HUES6 (cell line): ENCODE measurements at regions not wholly inside any gene's neighbourhood (a gene's known extent, or its start where the extent isn't known, plus 50 kb on each side); places are given as distances from the start of the nearest gene placed in this dataset.

Experiments
- H3K27ac ChIP-seq: 2 replicates; pipeline ENCODE4 v1.7.0; 2013; ENCODE audit warnings: low read depth, mild to moderate bottlenecking, low read length, inconsistent platforms
- H3K27me3 ChIP-seq: 2 replicates; pipeline ENCODE4 v1.6.1; 2013; ENCODE audit warnings: low read length; ENCODE audit not compliant: control insufficient read depth, insufficient read depth
- H3K36me3 ChIP-seq: 2 replicates; pipeline ENCODE4 v1.6.1; 2013; ENCODE audit warnings: low read length; ENCODE audit not compliant: control insufficient read depth, insufficient read depth
- H3K4me1 ChIP-seq: 2 replicates; pipeline ENCODE4 v1.6.1; 2013; ENCODE audit warnings: low read length; ENCODE audit not compliant: control insufficient read depth, insufficient read depth
- H3K4me3 ChIP-seq: 2 replicates; pipeline ENCODE4 v1.5.1; 2013; ENCODE audit warnings: low read depth, low read length
- H3K9ac ChIP-seq: one replicate; pipeline ENCODE4 v1.6.1; 2013; ENCODE audit warnings: mild to moderate bottlenecking, low read length
- H3K9me3 ChIP-seq: 2 replicates; pipeline ENCODE4 v1.6.1; 2013; ENCODE audit warnings: low read depth, low read length; ENCODE audit not compliant: control insufficient read depth, insufficient read depth

DNA sequence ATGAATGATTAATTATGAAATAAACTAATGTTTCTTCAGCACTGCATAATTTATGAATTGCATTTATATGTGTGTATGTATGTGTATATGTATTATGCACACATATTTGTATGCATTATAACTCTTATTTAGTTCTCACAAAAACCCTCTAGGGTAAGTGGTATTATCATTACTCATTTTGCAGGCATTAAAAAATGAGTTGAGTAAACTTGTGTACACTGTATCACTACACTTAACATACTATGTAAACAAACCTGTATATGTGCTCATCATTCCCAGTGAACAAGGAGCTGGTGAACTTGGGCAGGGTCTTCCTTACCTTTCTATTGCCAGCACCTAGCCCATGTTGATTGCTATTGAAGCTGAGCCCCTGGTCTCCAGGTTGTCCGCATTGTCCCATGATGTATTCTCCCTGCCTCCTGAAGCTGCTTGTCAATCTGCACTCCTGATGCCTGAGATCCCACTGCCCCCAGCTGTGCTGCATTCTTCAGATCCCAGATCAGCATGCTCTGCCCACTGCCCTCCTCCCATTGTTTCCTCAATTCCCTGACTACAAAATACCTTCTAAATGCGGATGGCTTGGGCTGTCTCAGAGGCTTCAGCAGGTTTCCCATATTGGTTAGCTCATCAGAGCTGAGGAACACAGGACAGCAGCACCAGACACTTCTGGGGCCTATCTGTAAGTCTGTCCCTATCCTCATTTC, 267.9 kb upstream of the SESN3 start:
- no peaks in the 10 kb centered on the region for H3K9me3 ChIP-seq

DNA sequence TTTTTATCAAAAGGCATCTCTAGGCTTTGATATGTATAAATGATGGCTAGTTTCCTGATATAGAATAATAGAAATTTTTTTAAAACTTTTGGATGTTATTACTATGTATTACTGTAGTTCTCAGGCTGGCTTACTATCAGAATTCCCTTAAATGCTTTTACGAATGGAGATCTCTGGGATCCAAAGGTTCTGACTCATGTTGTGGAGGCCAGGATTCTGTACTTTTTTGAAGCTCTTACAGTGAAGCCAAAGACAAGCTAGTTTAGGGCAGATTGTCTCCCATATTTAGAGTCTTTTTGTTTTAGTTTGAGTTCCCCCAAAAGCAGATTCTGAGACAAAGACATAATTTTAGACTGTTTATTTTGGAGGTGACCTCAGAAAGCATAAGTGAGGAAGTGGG, 265.9 kb upstream of the SESN3 start:
- Histone ChIP-seq H3K4me1 (peaks cover 20% of the 10 kb centered on the region), H3K9me3 (0 out of 2 replicates have a peak, but pooled peaks cover under 1% of the 10 kb centered on the region), H3K4me3 (no peak overlapping the region), H3K27ac (no peak overlapping the region), H3K9ac (no peak overlapping the region), H3K27me3 (no peaks in the 10 kb centered on the region), H3K36me3 (no peaks in the 10 kb centered on the region)

More for the DNA sequence above, 267.9 kb upstream of the SESN3 start:
- Histone ChIP-seq H3K4me3 (no peak overlapping the region), H3K27me3 (no peaks in the 10 kb centered on the region), H3K4me1 (peaks cover 20% of the 10 kb centered on the region), H3K27ac (no peak overlapping the region), H3K36me3 (no peaks in the 10 kb centered on the region), H3K9ac (no peak overlapping the region)

DNA sequence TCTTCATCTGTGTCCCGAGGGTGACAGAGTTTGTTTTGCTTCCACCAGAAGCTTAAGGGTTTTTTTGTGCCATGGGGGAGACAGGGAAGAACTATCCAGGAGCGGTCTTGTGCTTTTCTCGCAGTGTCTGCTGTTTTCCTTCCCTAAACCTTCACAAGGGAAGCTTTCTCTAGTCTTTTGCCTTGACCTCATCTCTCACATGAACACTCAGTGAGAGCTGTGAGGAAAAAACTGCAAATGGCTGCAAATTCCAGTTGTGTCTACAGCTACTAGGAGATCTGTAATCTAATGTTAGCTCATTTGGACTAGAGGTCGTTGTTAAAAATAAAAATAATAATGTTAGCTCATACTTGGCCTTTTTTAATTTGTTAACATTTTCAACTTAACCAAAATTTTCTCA, 264.7 kb upstream of the SESN3 start:
- Histone ChIP-seq H3K27me3 (no peaks in the 10 kb centered on the region), H3K4me1 (peaks cover 20% of the 10 kb centered on the region), H3K4me3 (no peak overlapping the region), H3K27ac (no peak overlapping the region), H3K9ac (no peak overlapping the region), H3K36me3 (no peaks in the 10 kb centered on the region), H3K9me3 (0 out of 2 replicates have a peak, but pooled peaks cover 2% of the 10 kb centered on the region)

DNA sequence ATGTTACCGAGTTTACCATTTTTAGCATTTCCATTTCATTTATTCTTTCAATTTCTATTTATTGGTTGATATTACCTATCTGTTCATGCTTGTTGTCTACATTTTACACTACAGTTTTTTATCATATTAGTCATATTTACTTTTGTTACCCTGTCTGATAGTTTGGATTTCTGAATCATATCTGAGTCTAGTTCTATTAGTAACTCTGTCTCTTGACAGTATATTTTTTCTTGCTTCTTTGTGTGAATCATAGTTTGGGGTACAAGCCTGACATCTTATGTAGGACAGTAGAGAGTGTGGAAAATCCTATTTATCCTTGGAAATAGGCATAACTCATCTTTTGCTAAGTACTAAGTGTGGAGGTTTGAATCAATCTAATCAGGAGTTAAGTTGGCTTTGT, 263.9 kb upstream of the SESN3 start:
- Histone ChIP-seq H3K27me3 (no peaks in the 10 kb centered on the region), H3K4me3 (no peak overlapping the region), H3K9me3 (0 out of 2 replicates have a peak, but pooled peaks cover 7% of the 10 kb centered on the region), H3K9ac (no peak overlapping the region), H3K27ac (no peak overlapping the region), H3K36me3 (no peaks in the 10 kb centered on the region), H3K4me1 (peaks cover 17% of the 10 kb centered on the region)

DNA sequence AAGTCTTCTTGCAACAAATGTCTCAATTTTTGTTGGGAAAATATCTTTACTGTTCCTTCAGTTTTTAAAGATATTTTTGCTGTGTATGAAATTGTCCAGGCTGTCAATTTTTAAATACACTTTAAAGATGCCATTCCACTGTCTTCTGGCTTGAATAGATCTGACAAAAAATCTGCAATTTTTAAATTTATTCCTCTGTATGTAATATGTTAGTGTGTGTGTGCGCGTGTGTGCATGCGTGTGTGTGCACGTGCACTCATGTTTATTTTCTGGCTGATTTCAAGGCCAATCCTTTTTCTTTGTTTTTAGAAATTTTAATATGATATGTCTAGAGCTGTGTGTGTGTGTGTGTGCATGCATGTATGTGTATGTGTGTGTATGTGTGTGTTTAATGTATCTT, 263.2 kb upstream of the SESN3 start:
- Histone ChIP-seq H3K4me1 (peaks cover 10% of the 10 kb centered on the region), H3K36me3 (no peaks in the 10 kb centered on the region), H3K9me3 (0 out of 2 replicates have a peak, but pooled peaks cover 7% of the 10 kb centered on the region), H3K4me3 (no peak overlapping the region), H3K27ac (no peak overlapping the region), H3K9ac (no peak overlapping the region), H3K27me3 (no peaks in the 10 kb centered on the region)

DNA sequence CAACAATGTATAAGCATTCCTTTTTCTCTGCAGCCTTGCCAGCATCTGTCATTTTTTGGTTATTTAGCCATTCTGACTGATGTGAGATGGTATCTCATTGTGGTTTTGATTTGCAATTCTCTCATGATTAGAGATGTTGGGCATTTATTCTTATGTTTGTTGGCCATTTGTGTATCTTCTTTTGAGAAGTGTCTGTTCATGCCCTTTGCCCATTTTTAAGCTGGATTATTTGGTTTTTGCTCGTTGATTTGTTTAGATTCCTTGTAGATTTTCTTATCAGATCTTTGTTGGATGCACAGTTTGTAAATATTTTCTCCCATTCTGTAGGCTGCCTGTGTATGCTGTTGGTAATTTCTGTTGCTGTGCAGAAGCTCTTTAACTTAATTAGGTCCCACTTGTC, 259.6 kb upstream of the SESN3 start:
- H3K4me3 ChIP-seq, result no peak overlapping the region
- no peak overlapping the region for H3K9ac ChIP-seq
- no peak overlapping the region for H3K27ac ChIP-seq
- 0 out of 2 replicates have a peak, but pooled peaks cover 7% of the 10 kb centered on the region for H3K9me3 ChIP-seq
- peaks cover 10% of the 10 kb centered on the region for H3K4me1 ChIP-seq
- no peaks in the 10 kb centered on the region for H3K27me3 ChIP-seq
- H3K36me3 ChIP-seq, result no peaks in the 10 kb centered on the region

DNA sequence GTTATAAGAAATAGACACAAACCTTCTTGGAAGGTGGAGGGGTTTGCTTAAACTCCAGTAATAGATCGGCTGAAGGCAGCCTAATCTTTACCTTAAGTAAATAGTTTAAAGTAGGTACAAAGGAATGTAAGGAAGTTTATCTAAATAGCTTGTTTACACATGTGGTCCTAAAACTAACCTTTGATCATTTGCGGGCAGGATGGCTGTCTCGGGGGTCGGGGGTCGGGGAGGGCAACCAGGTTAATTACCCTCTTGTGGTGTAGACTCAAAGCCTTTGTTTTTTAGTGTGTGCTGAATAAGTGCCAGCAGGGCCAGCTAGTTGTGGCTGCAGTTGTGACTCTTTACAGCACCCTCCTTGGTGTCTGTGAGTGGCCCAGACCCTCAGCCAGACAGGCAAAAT, 256.9 kb upstream of the SESN3 start:
- Histone ChIP-seq H3K9me3 (peaks cover 8% of the 10 kb centered on the region; the same call in 1 of the 2 replicates), H3K27ac (no peak overlapping the region), H3K4me3 (no peak overlapping the region), H3K27me3 (no peaks in the 10 kb centered on the region), H3K4me1 (peaks cover 10% of the 10 kb centered on the region), H3K36me3 (no peaks in the 10 kb centered on the region), H3K9ac (no peak overlapping the region)

DNA sequence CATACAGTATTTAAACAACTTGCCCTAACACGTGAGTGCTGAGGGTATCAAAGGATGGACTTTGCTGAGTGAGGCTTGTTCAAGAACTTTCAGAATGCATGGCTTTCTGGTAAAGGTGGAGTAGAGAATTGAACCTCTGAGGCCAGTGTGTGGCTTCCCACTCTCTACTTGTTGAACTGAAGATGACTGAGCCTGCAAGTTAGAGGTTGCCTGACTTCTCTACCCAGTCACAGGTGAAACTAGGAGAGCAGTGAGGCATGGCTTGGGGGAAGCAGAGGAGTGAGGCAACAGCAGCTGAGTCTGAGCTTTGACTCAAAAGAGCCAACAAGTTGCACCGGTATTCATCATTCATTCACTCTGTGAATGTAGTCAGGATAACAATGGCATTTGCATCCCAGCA, 256.4 kb upstream of the SESN3 start:
- Histone ChIP-seq H3K27ac (no peak overlapping the region), H3K27me3 (no peaks in the 10 kb centered on the region), H3K4me1 (peaks cover 10% of the 10 kb centered on the region), H3K9ac (no peak overlapping the region), H3K4me3 (no peak overlapping the region), H3K9me3 (peaks cover 8% of the 10 kb centered on the region; the same call in 1 of the 2 replicates), H3K36me3 (no peaks in the 10 kb centered on the region)

DNA sequence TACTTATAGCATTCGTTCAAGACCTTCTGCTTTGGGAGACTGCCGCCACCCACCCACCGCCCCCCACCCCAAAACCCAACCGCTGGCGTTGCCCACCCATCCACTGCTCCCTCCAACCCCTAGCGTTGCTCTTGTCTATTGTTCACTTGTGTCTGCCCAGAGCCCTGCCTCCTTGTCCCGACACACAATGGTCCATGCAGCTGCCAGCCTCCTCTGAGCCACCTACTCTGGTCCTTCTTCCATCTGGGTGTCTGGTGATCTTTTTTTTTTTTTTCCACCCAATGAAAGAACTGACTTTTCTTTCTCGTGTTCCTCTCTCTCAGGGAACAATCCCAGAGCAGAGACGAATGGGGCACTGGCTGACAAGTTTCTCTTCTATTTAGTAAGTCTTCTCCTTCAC, 256.0 kb upstream of the SESN3 start:
- H3K9me3 ChIP-seq, result peaks cover 8% of the 10 kb centered on the region; the same call in 1 of the 2 replicates
- H3K4me1 ChIP-seq, result peaks cover 10% of the 10 kb centered on the region
- H3K9ac ChIP-seq, result no peak overlapping the region
- H3K27me3 ChIP-seq, result no peaks in the 10 kb centered on the region
- no peak overlapping the region for H3K4me3 ChIP-seq
- H3K36me3 ChIP-seq, result no peaks in the 10 kb centered on the region
- no peak overlapping the region for H3K27ac ChIP-seq

DNA sequence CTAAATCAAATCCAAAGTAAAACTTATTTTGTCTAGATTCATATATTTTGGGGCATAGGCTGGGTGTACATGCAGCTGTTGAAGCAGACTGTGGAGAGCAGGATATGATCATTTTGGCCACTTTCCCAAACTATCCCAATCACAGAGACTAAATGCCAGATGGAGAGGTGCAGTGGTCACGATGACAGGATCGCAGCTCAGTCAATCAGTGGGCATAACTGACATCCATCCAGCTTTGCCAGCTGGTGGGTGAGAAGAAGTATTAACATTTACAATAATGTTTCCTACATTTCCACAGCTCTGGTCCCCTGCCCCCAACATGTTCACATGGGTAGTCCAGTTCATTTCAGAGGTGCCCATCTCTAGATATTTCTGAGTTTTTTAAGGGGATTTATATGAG, 255.5 kb upstream of the SESN3 start:
- Histone ChIP-seq H3K36me3 (no peaks in the 10 kb centered on the region), H3K27me3 (no peaks in the 10 kb centered on the region), H3K27ac (no peak overlapping the region), H3K4me3 (no peak overlapping the region), H3K4me1 (peaks cover 10% of the 10 kb centered on the region), H3K9me3 (peaks cover 7% of the 10 kb centered on the region; the same call in 1 of the 2 replicates), H3K9ac (no peak overlapping the region)

DNA sequence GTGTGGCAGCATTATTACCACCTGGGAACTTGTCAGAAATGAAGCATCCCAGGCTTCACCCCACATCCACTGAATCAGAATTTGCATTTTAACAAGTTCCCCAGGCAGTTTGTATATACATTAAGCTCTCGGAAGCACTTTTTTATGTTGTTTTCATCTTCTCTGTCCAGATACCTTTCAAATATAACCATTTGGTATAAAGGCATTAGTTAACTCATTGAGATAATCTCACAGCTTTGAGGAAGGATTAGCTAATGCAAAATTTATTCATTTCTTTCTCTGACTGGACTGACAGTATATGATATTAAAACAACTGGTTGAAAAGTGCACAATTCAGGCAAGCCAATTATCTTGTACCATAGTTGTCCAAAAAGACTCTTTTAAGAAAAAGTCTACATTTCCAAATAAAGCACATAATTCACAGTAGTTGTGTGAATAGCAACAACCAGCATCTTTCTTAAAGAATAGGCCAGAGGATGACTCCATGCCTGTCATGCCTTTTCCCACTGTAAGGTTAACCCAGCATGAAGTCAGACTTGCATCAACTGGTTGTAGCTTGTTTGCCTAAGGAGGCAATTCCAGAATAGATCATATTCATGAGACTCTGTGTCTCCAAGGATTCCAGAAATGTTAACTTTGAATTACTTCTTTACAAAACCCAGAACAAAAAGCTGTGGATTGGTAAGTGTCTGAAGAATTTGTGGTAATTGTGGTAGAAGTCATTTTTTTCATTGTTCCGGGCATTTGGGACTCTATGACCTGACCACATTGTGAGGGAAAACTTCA, 254.3 kb upstream of the SESN3 start:
- no peak overlapping the region for H3K9ac ChIP-seq
- H3K9me3 ChIP-seq, result peaks cover 7% of the 10 kb centered on the region; the same call in 1 of the 2 replicates
- peaks cover 10% of the 10 kb centered on the region for H3K4me1 ChIP-seq
- H3K27ac ChIP-seq, result no peak overlapping the region
- H3K36me3 ChIP-seq, result no peaks in the 10 kb centered on the region
- no peaks in the 10 kb centered on the region for H3K27me3 ChIP-seq
- H3K4me3 ChIP-seq, result no peak overlapping the region
